Gastroesophageal sphincter (tissue), 4 donors: ENCODE measurements at regions not wholly inside any gene's neighbourhood (a gene's known extent, or its start where the extent isn't known, plus 50 kb on each side); places are given as distances from the start of the nearest gene placed in this dataset.
"Not testable (repeated sequence)": the region's sequence is repeated elsewhere in the genome, so short reads cannot be mapped to it uniquely, and the experiment has no call there.

Source experiments
- ATAC-seq: fragments of 150-250 bp; one replicate; pipeline ENCODE4 v1.9.1; 2016; ENCODE audit warnings: mild to moderate bottlenecking, moderate library complexity
- H3K27ac ChIP-seq, 4 donors: fragments of 200-600 bp; sonication (generic) in 3 of 4; 1 replicate in 3 of 4; 2 replicates in 1 of 4; pipeline ENCODE4 v1.5.1; 2016 to 2019
- H3K27me3 ChIP-seq: fragments of 200-600 bp; sonication (generic); one replicate; pipeline ENCODE4 v1.5.1; 2019
- H3K36me3 ChIP-seq, 2 donors: fragments of 200-600 bp; sonication (generic); one replicate each; pipeline ENCODE4 v1.5.1; 2019; ENCODE audit warnings: control low read depth in 1 of 2
- H3K4me1 ChIP-seq, 3 donors: fragments of 200-600 bp; sonication (generic); 1 replicate in 2 of 3; 2 replicates in 1 of 3; pipeline ENCODE4 v1.5.1; 2016 to 2019; ENCODE audit warnings: control low read depth in 2 of 3
- H3K4me3 ChIP-seq, 2 donors: fragments of 200-600 bp; sonication (generic); one replicate each; pipeline ENCODE4 v1.5.1; 2019; ENCODE audit warnings: mild to moderate bottlenecking in 1 of 2, moderate library complexity in 1 of 2
- H3K9me3 ChIP-seq, 3 donors: fragments of 200-600 bp; sonication (generic); one replicate each; pipeline ENCODE4 v1.5.1; 2017 to 2019; ENCODE audit warnings: control low read depth in 2 of 3
- EP300 ChIP-seq: sonication (generic); formaldehyde crosslinking; IDR thresholded peaks from one replicate; pipeline ENCODE4 v1.6.1; 2017; ENCODE audit warnings: antibody characterized with exemption, mild to moderate bottlenecking
- POLR2A ChIP-seq, 2 donors: fragments of 450-650 bp; IDR thresholded peaks; one replicate each; pipeline ENCODE4 v1.6.1; 2017; ENCODE audit warnings: antibody characterized with exemption in 2 of 2, mild to moderate bottlenecking in 2 of 2, moderate library complexity in 1 of 2
- POLR2AphosphoS5 ChIP-seq: sonication (generic); formaldehyde crosslinking; IDR thresholded peaks from one replicate; pipeline ENCODE4 v1.6.1; 2017; ENCODE audit warnings: antibody characterized with exemption
- WGBS, 2 donors: methylation state at CpG; one replicate each; pipeline ENCODE4 v1.1.5; 2018; ENCODE audit warnings: low coverage in 1 of 2; 5-methylcytosine and 5-hydroxymethylcytosine counted together
- TF ChIP-seq, protein P1 (sequence below), 4 experiments: fragments of 200-600 bp in 2 of 4; fragments of 450-650 bp in 2 of 4; sonication (generic) in 1 of 4; IDR thresholded peaks; one replicate each; pipeline ENCODE4 v1.5.1; 2017 to 2019; ENCODE audit warnings: antibody characterized with exemption in 4 of 4, mild to moderate bottlenecking in 2 of 4, moderate library complexity in 2 of 4

DNA sequence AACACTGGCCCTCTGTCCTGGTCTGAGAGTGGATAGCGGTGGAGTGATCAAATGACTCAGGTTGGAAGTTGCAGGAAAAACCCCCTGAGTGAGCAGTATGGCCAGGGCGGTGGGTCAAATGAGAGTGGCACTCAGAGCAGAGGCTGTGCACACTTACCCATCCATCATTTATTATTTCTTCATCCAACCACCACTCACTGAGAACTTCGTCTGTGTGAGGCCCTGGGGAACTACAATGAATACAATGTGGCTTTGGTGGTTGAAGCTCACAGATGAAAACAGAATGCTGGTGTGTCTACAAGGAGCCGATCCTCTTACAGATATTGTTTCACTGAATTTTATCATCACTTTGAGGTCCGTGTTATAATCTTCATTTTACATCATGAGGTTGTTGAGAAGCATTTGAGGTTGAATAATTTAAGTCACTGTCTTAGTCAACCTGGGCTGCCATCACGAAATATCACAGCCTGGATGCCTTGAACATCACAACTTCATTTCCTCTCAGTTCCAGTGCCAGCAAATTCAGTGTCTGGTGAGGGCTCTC lies 73.4 kb upstream of the ID2 start:
- WGBS, 2 donors: 93% methylated on average over 3 to 6 of the region's 6 CpGs
- Histone ChIP-seq H3K4me1 (no peaks in the 10 kb centered on the region), H3K36me3 (no peaks in the 10 kb centered on the region), H3K27ac (no peak overlapping the region), H3K4me3 (no peak overlapping the region), H3K9me3 (no peaks in the 10 kb centered on the region), H3K27me3 (no peaks in the 10 kb centered on the region)
- ATAC-seq: no peak
- TF ChIP-seq POLR2AphosphoS5: no peak
- TF ChIP-seq, protein P1, sequence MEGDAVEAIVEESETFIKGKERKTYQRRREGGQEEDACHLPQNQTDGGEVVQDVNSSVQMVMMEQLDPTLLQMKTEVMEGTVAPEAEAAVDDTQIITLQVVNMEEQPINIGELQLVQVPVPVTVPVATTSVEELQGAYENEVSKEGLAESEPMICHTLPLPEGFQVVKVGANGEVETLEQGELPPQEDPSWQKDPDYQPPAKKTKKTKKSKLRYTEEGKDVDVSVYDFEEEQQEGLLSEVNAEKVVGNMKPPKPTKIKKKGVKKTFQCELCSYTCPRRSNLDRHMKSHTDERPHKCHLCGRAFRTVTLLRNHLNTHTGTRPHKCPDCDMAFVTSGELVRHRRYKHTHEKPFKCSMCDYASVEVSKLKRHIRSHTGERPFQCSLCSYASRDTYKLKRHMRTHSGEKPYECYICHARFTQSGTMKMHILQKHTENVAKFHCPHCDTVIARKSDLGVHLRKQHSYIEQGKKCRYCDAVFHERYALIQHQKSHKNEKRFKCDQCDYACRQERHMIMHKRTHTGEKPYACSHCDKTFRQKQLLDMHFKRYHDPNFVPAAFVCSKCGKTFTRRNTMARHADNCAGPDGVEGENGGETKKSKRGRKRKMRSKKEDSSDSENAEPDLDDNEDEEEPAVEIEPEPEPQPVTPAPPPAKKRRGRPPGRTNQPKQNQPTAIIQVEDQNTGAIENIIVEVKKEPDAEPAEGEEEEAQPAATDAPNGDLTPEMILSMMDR (IDR thresholded peaks at IDR 0.05): no peak
- TF ChIP-seq EP300: no peak
- TF ChIP-seq POLR2A (IDR thresholded peaks at IDR 0.05): no peak

DNA sequence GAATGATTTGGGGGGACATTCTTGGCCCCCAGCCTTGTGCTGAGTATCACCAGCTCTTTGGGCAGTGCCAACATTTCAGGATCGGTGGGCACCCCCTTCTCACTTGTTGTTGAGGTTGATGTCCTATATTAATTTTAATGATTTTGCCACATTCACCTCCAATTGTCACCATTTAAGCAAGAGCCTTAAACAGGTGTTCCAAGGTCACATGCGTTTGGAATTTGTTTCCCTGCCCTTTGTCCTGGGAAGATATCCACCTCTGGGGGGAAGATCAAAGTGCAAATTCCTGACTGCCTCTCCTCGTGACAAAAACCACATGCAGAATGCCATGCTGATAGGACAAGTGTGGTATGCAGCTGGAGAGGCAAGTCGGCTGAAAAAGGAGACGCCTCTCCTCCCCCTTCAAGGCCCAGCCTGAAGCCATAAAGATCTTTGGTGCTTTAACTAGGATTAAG lies 72.5 kb upstream of the ID2 start:
- H3K27ac ChIP-seq: no peak overlapping the region
- H3K27me3 ChIP-seq: no peaks in the 10 kb centered on the region
- 63 to 70% methylated on average over 2 to 5 of the region's 5 CpGs for WGBS, 2 donors
- H3K4me3 ChIP-seq: no peak overlapping the region
- TF ChIP-seq EP300: no peak
- TF ChIP-seq, protein P1 (IDR thresholded peaks at IDR 0.05): no peak
- no peak for TF ChIP-seq POLR2A (IDR thresholded peaks at IDR 0.05)
- no peak for TF ChIP-seq POLR2AphosphoS5
- no peaks in the 10 kb centered on the region for H3K4me1 ChIP-seq
- H3K36me3 ChIP-seq: no peaks in the 10 kb centered on the region
- ATAC-seq: no peak
- H3K9me3 ChIP-seq: no peaks in the 10 kb centered on the region

DNA sequence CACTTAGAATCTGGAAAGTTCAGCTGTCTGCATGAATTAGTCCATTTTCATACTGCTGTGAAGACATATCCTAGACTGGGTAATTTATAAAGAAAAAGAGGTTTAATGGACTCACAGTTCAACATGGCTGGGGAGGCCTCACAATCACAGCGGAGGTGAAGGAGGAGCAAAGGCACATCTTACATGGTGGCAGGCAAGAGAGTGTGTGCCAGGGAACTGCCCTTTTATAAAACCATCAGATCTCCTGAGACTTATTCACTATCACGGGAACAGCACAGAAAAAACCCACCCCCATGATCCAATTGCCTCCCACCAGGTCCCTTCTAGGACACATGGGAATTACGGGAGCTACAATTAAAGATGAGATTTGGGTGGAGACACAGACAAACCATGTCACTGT lies 71.1 kb upstream of the ID2 start:
- H3K27me3 ChIP-seq, ATAC-seq, H3K36me3 ChIP-seq, H3K27ac ChIP-seq, H3K9me3 ChIP-seq, H3K4me1 ChIP-seq, H3K4me3 ChIP-seq: not testable (repeated sequence)
- WGBS, 2 donors: 33 to 100% methylated on average over 1 to 3 of the region's 3 CpGs

DNA sequence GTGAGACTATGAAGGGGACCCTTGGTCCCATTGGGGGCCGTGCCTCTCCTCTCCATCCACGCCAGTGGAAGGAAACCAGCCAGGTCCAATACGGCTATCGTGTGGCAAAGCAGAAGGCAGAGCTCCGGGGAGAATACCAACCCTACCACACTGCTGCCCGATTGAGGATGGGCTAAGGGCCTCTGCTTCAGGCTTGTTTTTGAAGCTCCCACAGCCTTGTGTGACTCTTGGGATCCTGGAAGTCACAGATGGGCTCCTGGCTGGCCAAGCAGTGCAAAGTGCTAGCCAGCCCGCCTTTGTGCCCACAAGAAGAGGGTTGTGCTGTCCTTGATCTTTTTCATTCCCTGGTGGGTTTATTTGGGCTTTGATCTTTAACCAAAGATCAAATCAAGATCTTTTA lies 70.6 kb upstream of the ID2 start:
- Histone ChIP-seq H3K27ac (no peak overlapping the region), H3K9me3 (no peaks in the 10 kb centered on the region), H3K4me1 (no peaks in the 10 kb centered on the region), H3K4me3 (no peak overlapping the region), H3K27me3 (no peaks in the 10 kb centered on the region), H3K36me3 (no peaks in the 10 kb centered on the region)
- ATAC-seq: no peak
- no peak for TF ChIP-seq EP300
- TF ChIP-seq, protein P1 (IDR thresholded peaks at IDR 0.05): no peak
- no peak for TF ChIP-seq POLR2A (IDR thresholded peaks at IDR 0.05)
- no peak for TF ChIP-seq POLR2AphosphoS5
- 70 to 93% methylated on average over 2 to 3 of the region's 7 CpGs for WGBS, 2 donors

DNA sequence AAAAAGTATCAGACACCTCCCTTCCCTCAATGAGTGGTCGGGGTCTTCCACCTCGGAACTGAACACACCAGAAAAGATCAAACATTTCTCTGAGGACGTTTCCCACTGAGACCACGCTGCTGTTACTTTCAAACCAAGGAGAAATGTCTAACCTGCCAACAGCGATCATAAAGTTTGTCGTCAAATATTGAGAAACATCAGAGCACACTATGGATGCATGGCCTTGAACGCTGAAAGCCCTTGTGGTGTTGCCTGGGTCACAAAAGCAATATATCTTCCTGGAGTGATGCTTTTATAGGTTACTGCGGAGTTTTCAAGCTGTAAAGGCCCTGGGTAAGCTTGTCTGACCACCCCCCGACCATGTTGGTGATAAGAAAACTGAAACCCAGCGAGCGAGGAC lies 70.2 kb upstream of the ID2 start:
- Histone ChIP-seq H3K27ac (no peak overlapping the region), H3K4me1 (no peaks in the 10 kb centered on the region), H3K27me3 (no peaks in the 10 kb centered on the region), H3K36me3 (no peaks in the 10 kb centered on the region), H3K4me3 (no peak overlapping the region), H3K9me3 (no peaks in the 10 kb centered on the region)
- TF ChIP-seq, protein P1 (IDR thresholded peaks at IDR 0.05): no peak
- no peak for TF ChIP-seq POLR2AphosphoS5
- TF ChIP-seq POLR2A (IDR thresholded peaks at IDR 0.05): no peak
- no peak for TF ChIP-seq EP300
- WGBS, 2 donors: 91 to 95% methylated on average over 6 to 7 of the region's 11 CpGs
- ATAC-seq: no peak
